Upper lobe of left lung (tissue), 6 donors: ENCODE measurements at regions not wholly inside any gene's neighbourhood (a gene's known extent, or its start where the extent isn't known, plus 50 kb on each side); places are given as distances from the start of the nearest gene placed in this dataset.
"Not testable (repeated sequence)": the region's sequence is repeated elsewhere in the genome, so short reads cannot be mapped to it uniquely, and the experiment has no call there.

ENCODE experiments used
- ATAC-seq, 2 donors: fragments of 200-7000 bp; cut with Tn5 transposase; one replicate each; pipeline ENCODE4 v1.9.1; 2022; ENCODE audit warnings: mild to moderate bottlenecking in 2 of 2, moderate library complexity in 2 of 2; ENCODE audit not compliant: low FRiP score in 2 of 2
- DNase-seq, 2 donors: peaks; one replicate each; pipeline ENCODE4 v3.0.0-alpha.2; 2019 to 2020
- H3K27ac ChIP-seq, 4 donors: fragments of 200-600 bp; sonication (generic); one replicate each; pipeline ENCODE4 v1.5.1; 2016 to 2019
- H3K27me3 ChIP-seq, 4 donors: fragments of 200-600 bp; sonication (generic); one replicate each; pipeline ENCODE4 v1.5.1; 2017 to 2019
- H3K36me3 ChIP-seq, 4 donors: fragments of 200-600 bp; sonication (generic); one replicate each; pipeline ENCODE4 v1.5.1; 2016 to 2019
- H3K4me1 ChIP-seq, 4 donors: fragments of 200-600 bp; sonication (generic); one replicate each; pipeline ENCODE4 v1.5.1; 2018 to 2019
- H3K4me3 ChIP-seq, 4 donors: fragments of 200-600 bp; sonication (generic); one replicate each; pipeline ENCODE4 v1.5.1; 2017 to 2019; ENCODE audit warnings: mild to moderate bottlenecking in 2 of 4, moderate library complexity in 1 of 4
- H3K9me3 ChIP-seq, 4 donors: fragments of 200-600 bp; sonication (generic); one replicate each; pipeline ENCODE4 v1.5.1; 2018 to 2019
- CTCF ChIP-seq, 6 experiments: fragments of 450-650 bp in 4 of 6; fragments of 200-600 bp in 2 of 6; sonication (generic) in 2 of 6; IDR thresholded peaks; one replicate each; pipeline ENCODE4 v1.5.1; 2016 to 2019; ENCODE audit warnings: antibody characterized with exemption in 6 of 6
- EP300 ChIP-seq, 4 donors: sonication (generic); formaldehyde crosslinking; IDR thresholded peaks; one replicate each; pipeline ENCODE4 v1.5.1; 2017; ENCODE audit warnings: antibody characterized with exemption in 4 of 4, control low read depth in 2 of 4
- POLR2A ChIP-seq, 4 donors: fragments of 450-650 bp; IDR thresholded peaks; one replicate each; pipeline ENCODE4 v1.5.1; 2016 to 2017; ENCODE audit warnings: antibody characterized with exemption in 4 of 4, mild to moderate bottlenecking in 2 of 4
- POLR2AphosphoS5 ChIP-seq, 2 donors: sonication (generic); formaldehyde crosslinking; IDR thresholded peaks; one replicate each; pipeline ENCODE4 v1.5.1; 2017; ENCODE audit warnings: antibody characterized with exemption in 2 of 2
- WGBS, 2 donors: methylation state at CpG; one replicate each; pipeline ENCODE4 v1.1.5; 2017 to 2018; 5-methylcytosine and 5-hydroxymethylcytosine counted together
- donor health status: DM: no; HTN: no; CAD: no; lungs with moderate emphysema.
- donor health status: DM: no; HTN: yes; CAD: no; lungs with severe emphysema.

- WGBS, 2 donors: 68 to 72% methylated on average over 2 of the region's 2 CpGs
- Histone ChIP-seq H3K36me3 (no peaks in the 10 kb centered on the region), H3K4me3 (no peak overlapping the region), H3K4me1 (peaks cover 0 to 3% (median 0%) of the 10 kb centered on the region in 4 donors), H3K9me3 (no peaks in the 10 kb centered on the region), H3K27me3 (no peaks in the 10 kb centered on the region), H3K27ac (no peak overlapping the region)
- DNase-seq (no peak), ATAC-seq (no peak)
- TF ChIP-seq POLR2A (IDR thresholded peaks at IDR 0.05): no peak
- TF ChIP-seq CTCF (IDR thresholded peaks at IDR 0.05): no peak
- TF ChIP-seq POLR2AphosphoS5 (IDR thresholded peaks at IDR 0.05): no peak
- no peak for TF ChIP-seq EP300 (IDR thresholded peaks at IDR 0.05)
Observed at GRCh38 chr12:9328065-9328464, 119.9 kb upstream of the PZP start.

- H3K9me3 ChIP-seq: no peaks in the 10 kb centered on the region
- H3K36me3 ChIP-seq: no peaks in the 10 kb centered on the region
- no peak overlapping the region for H3K4me3 ChIP-seq
- no peak for ATAC-seq
- 70 to 76% methylated on average over 5 of the region's 5 CpGs for WGBS, 2 donors
- no peak for DNase-seq
- no peak for TF ChIP-seq CTCF (IDR thresholded peaks at IDR 0.05)
- TF ChIP-seq EP300 (IDR thresholded peaks at IDR 0.05): no peak
- no peak for TF ChIP-seq POLR2A (IDR thresholded peaks at IDR 0.05)
- no peak for TF ChIP-seq POLR2AphosphoS5 (IDR thresholded peaks at IDR 0.05)
- no peak overlapping the region for H3K27ac ChIP-seq
- peaks cover 0 to 3% (median 0%) of the 10 kb centered on the region in 4 donors for H3K4me1 ChIP-seq
- no peaks in the 10 kb centered on the region for H3K27me3 ChIP-seq
Observed at GRCh38 chr12:9327320-9327719, 119.1 kb upstream of the PZP start.

GRCh38 chr12:9326849-9327248, 118.7 kb upstream of the PZP start:
- not testable (repeated sequence) for ATAC-seq, DNase-seq, H3K4me1 ChIP-seq, H3K4me3 ChIP-seq, H3K36me3 ChIP-seq, H3K27me3 ChIP-seq, H3K27ac ChIP-seq, H3K9me3 ChIP-seq
- WGBS, 2 donors: 92 to 95% methylated on average over 14 of the region's 14 CpGs

GRCh38 chr12:9326085-9326484, 117.9 kb upstream of the PZP start:
- Histone ChIP-seq H3K36me3 (no peaks in the 10 kb centered on the region), H3K4me3 (peak overlapping the region in 1 of 4 donors; percentile 17), H3K4me1 (no peaks in the 10 kb centered on the region), H3K27ac (peak overlapping the region in 3 of 4 donors; percentile 4 to 41 (median 18)), H3K9me3 (no peaks in the 10 kb centered on the region), H3K27me3 (no peaks in the 10 kb centered on the region)
- TF ChIP-seq CTCF (IDR thresholded peaks at IDR 0.05) (no peak), EP300 (IDR thresholded peaks at IDR 0.05) (no peak), POLR2AphosphoS5 (IDR thresholded peaks at IDR 0.05) (no peak), POLR2A (IDR thresholded peaks at IDR 0.05) (no peak)
- 76 to 79% methylated on average over 12 of the region's 12 CpGs for WGBS, 2 donors
- no peak for ATAC-seq
- no peak for DNase-seq

GRCh38 chr12:9325471-9325870, 117.3 kb upstream of the PZP start:
- Histone ChIP-seq H3K4me3 (peak overlapping the region in 1 of 4 donors; percentile 17), H3K36me3 (no peaks in the 10 kb centered on the region), H3K4me1 (no peaks in the 10 kb centered on the region), H3K27me3 (no peaks in the 10 kb centered on the region), H3K9me3 (no peaks in the 10 kb centered on the region), H3K27ac (peak overlapping the region; percentile 4 to 41 (median 12))
- TF ChIP-seq EP300 (IDR thresholded peaks at IDR 0.05) (no peak), CTCF (IDR thresholded peaks at IDR 0.05) (no peak), POLR2A (IDR thresholded peaks at IDR 0.05) (no peak), POLR2AphosphoS5 (IDR thresholded peaks at IDR 0.05) (no peak)
- ATAC-seq: no peak
- 63 to 72% methylated on average over 10 of the region's 10 CpGs for WGBS, 2 donors
- no peak for DNase-seq
